ENCODE measurements at regions not wholly inside any gene's neighbourhood (a gene's known extent, or its start where the extent isn't known, plus 50 kb on each side); places are given as distances from the start of the nearest gene placed in this dataset.
"Not testable (repeated sequence)": the region's sequence is repeated elsewhere in the genome, so short reads cannot be mapped to it uniquely, and the experiment has no call there.

- not testable (repeated sequence) for H3K4me1 ChIP-seq (ENCODE audit: control insufficient read depth in 5 of 5, insufficient read depth in 5 of 5, low read length in 5 of 5); H3K36me3 ChIP-seq (ENCODE audit: control insufficient read depth in 4 of 4, insufficient read depth in 4 of 4, low read length in 4 of 4); H3K9me3 ChIP-seq (ENCODE audit: control insufficient read depth in 4 of 4, insufficient read depth in 3 of 4, low read length in 3 of 4); H3K27ac ChIP-seq (ENCODE audit: low read depth in 1 of 2, low read length in 1 of 2); ATAC-seq (ENCODE audit: insufficient read depth, low FRiP score); H3K4me3 ChIP-seq; H3K27me3 ChIP-seq (ENCODE audit: control insufficient read depth in 3 of 3, insufficient read depth in 3 of 3, low read length in 2 of 3); DNase-seq; H3K9ac ChIP-seq (ENCODE audit: insufficient read depth in 1 of 2, low read length in 2 of 2)
- 90 to 92% methylated on average over 15 of the region's 15 CpGs for WGBS, 2 donors
Observed at GRCh38 chr4:8965896-8966295, 94.3 kb upstream of the HMX1 start.

- H3K27me3 ChIP-seq (ENCODE audit: control insufficient read depth in 3 of 3, insufficient read depth in 3 of 3, low read length in 2 of 3); ATAC-seq (ENCODE audit: insufficient read depth, low FRiP score); H3K36me3 ChIP-seq (ENCODE audit: control insufficient read depth in 4 of 4, insufficient read depth in 4 of 4, low read length in 4 of 4); DNase-seq; H3K27ac ChIP-seq (ENCODE audit: low read depth in 1 of 2, low read length in 1 of 2); H3K9me3 ChIP-seq (ENCODE audit: control insufficient read depth in 4 of 4, insufficient read depth in 3 of 4, low read length in 3 of 4); H3K9ac ChIP-seq (ENCODE audit: insufficient read depth in 1 of 2, low read length in 2 of 2); H3K4me3 ChIP-seq; H3K4me1 ChIP-seq (ENCODE audit: control insufficient read depth in 5 of 5, insufficient read depth in 5 of 5, low read length in 5 of 5): not testable (repeated sequence)
- whole genome bisulfite sequencing, 2 donors: 3 to 7% methylated on average over 31 to 40 of the region's 40 CpGs
Observed at GRCh38 chr4:8964201-8964788, 92.7 kb upstream of the HMX1 start.

GRCh38 chr4:8963533-8963932 lies 91.9 kb upstream of the HMX1 start:
- not testable (repeated sequence) for H3K9me3 ChIP-seq (ENCODE audit: control insufficient read depth in 4 of 4, insufficient read depth in 3 of 4, low read length in 3 of 4); H3K4me1 ChIP-seq (ENCODE audit: control insufficient read depth in 5 of 5, insufficient read depth in 5 of 5, low read length in 5 of 5); H3K36me3 ChIP-seq (ENCODE audit: control insufficient read depth in 4 of 4, insufficient read depth in 4 of 4, low read length in 4 of 4); ATAC-seq (ENCODE audit: insufficient read depth, low FRiP score); DNase-seq; H3K9ac ChIP-seq (ENCODE audit: insufficient read depth in 1 of 2, low read length in 2 of 2); H3K27me3 ChIP-seq (ENCODE audit: control insufficient read depth in 3 of 3, insufficient read depth in 3 of 3, low read length in 2 of 3); H3K4me3 ChIP-seq; H3K27ac ChIP-seq (ENCODE audit: low read depth in 1 of 2, low read length in 1 of 2)
- 1 to 2% methylated on average over 40 to 41 of the region's 41 CpGs for WGBS, 2 donors

- H3K27ac ChIP-seq (ENCODE audit: low read depth in 1 of 2, low read length in 1 of 2); H3K27me3 ChIP-seq (ENCODE audit: control insufficient read depth in 3 of 3, insufficient read depth in 3 of 3, low read length in 2 of 3); ATAC-seq (ENCODE audit: insufficient read depth, low FRiP score); H3K4me3 ChIP-seq; H3K9me3 ChIP-seq (ENCODE audit: control insufficient read depth in 4 of 4, insufficient read depth in 3 of 4, low read length in 3 of 4); H3K4me1 ChIP-seq (ENCODE audit: control insufficient read depth in 5 of 5, insufficient read depth in 5 of 5, low read length in 5 of 5); H3K36me3 ChIP-seq (ENCODE audit: control insufficient read depth in 4 of 4, insufficient read depth in 4 of 4, low read length in 4 of 4); H3K9ac ChIP-seq (ENCODE audit: insufficient read depth in 1 of 2, low read length in 2 of 2): not testable (repeated sequence)
- 8 to 23% methylated on average over 11 of the region's 11 CpGs for WGBS, 2 donors
- peak; percentile 38 to 55 (median 46) for DNase-seq
Observed at GRCh38 chr4:8961343-8961742, 89.7 kb upstream of the HMX1 start.

GRCh38 chr4:8959471-8959870 lies 87.8 kb upstream of the HMX1 start:
- WGBS, 2 donors: 68 to 80% methylated on average over 17 to 18 of the region's 18 CpGs
- not testable (repeated sequence) for H3K9ac ChIP-seq (ENCODE audit: insufficient read depth in 1 of 2, low read length in 2 of 2); DNase-seq; H3K4me3 ChIP-seq; H3K27ac ChIP-seq (ENCODE audit: low read depth in 1 of 2, low read length in 1 of 2); H3K4me1 ChIP-seq (ENCODE audit: control insufficient read depth in 5 of 5, insufficient read depth in 5 of 5, low read length in 5 of 5); H3K36me3 ChIP-seq (ENCODE audit: control insufficient read depth in 4 of 4, insufficient read depth in 4 of 4, low read length in 4 of 4); H3K27me3 ChIP-seq (ENCODE audit: control insufficient read depth in 3 of 3, insufficient read depth in 3 of 3, low read length in 2 of 3); ATAC-seq (ENCODE audit: insufficient read depth, low FRiP score); H3K9me3 ChIP-seq (ENCODE audit: control insufficient read depth in 4 of 4, insufficient read depth in 3 of 4, low read length in 3 of 4)

- 90 to 92% methylated on average over 16 of the region's 16 CpGs for WGBS, 2 donors
- not testable (repeated sequence) for H3K4me3 ChIP-seq; DNase-seq; H3K27ac ChIP-seq (ENCODE audit: low read depth in 1 of 2, low read length in 1 of 2); H3K9me3 ChIP-seq (ENCODE audit: control insufficient read depth in 4 of 4, insufficient read depth in 3 of 4, low read length in 3 of 4); H3K27me3 ChIP-seq (ENCODE audit: control insufficient read depth in 3 of 3, insufficient read depth in 3 of 3, low read length in 2 of 3); H3K36me3 ChIP-seq (ENCODE audit: control insufficient read depth in 4 of 4, insufficient read depth in 4 of 4, low read length in 4 of 4); ATAC-seq (ENCODE audit: insufficient read depth, low FRiP score); H3K9ac ChIP-seq (ENCODE audit: insufficient read depth in 1 of 2, low read length in 2 of 2); H3K4me1 ChIP-seq (ENCODE audit: control insufficient read depth in 5 of 5, insufficient read depth in 5 of 5, low read length in 5 of 5)
Observed at GRCh38 chr4:8954001-8954400, 82.4 kb upstream of the HMX1 start.

- not testable (repeated sequence) for DNase-seq
- 87 to 90% methylated on average over 12 of the region's 12 CpGs for WGBS, 2 donors
Observed at GRCh38 chr4:8952791-8953190, 81.2 kb upstream of the HMX1 start.

GRCh38 chr4:8952109-8952508 lies 80.5 kb upstream of the HMX1 start:
- H3K4me1 ChIP-seq (ENCODE audit: control insufficient read depth in 5 of 5, insufficient read depth in 5 of 5, low read length in 5 of 5): not testable (repeated sequence)

More at GRCh38 chr4:8952791-8953190, 81.2 kb upstream of the HMX1 start:
- not testable (repeated sequence) for H3K9me3 ChIP-seq (ENCODE audit: control insufficient read depth in 4 of 4, insufficient read depth in 3 of 4, low read length in 3 of 4); H3K27me3 ChIP-seq (ENCODE audit: control insufficient read depth in 3 of 3, insufficient read depth in 3 of 3, low read length in 2 of 3); H3K27ac ChIP-seq (ENCODE audit: low read depth in 1 of 2, low read length in 1 of 2); ATAC-seq (ENCODE audit: insufficient read depth, low FRiP score); H3K9ac ChIP-seq (ENCODE audit: insufficient read depth in 1 of 2, low read length in 2 of 2); H3K4me3 ChIP-seq; H3K36me3 ChIP-seq (ENCODE audit: control insufficient read depth in 4 of 4, insufficient read depth in 4 of 4, low read length in 4 of 4); H3K4me1 ChIP-seq (ENCODE audit: control insufficient read depth in 5 of 5, insufficient read depth in 5 of 5, low read length in 5 of 5)

More at GRCh38 chr4:8952109-8952508, 80.5 kb upstream of the HMX1 start:
- not testable (repeated sequence) for DNase-seq; H3K9ac ChIP-seq (ENCODE audit: insufficient read depth in 1 of 2, low read length in 2 of 2); ATAC-seq (ENCODE audit: insufficient read depth, low FRiP score); H3K9me3 ChIP-seq (ENCODE audit: control insufficient read depth in 4 of 4, insufficient read depth in 3 of 4, low read length in 3 of 4); H3K27ac ChIP-seq (ENCODE audit: low read depth in 1 of 2, low read length in 1 of 2); H3K36me3 ChIP-seq (ENCODE audit: control insufficient read depth in 4 of 4, insufficient read depth in 4 of 4, low read length in 4 of 4); H3K4me3 ChIP-seq; H3K27me3 ChIP-seq (ENCODE audit: control insufficient read depth in 3 of 3, insufficient read depth in 3 of 3, low read length in 2 of 3)
- WGBS, 2 donors: 65 to 91% methylated on average over 13 of the region's 13 CpGs
